ENCODE measurements at regions not wholly inside any gene's neighbourhood (a gene's known extent, or its start where the extent isn't known, plus 50 kb on each side); places are given as distances from the start of the nearest gene placed in this dataset.

DNA sequence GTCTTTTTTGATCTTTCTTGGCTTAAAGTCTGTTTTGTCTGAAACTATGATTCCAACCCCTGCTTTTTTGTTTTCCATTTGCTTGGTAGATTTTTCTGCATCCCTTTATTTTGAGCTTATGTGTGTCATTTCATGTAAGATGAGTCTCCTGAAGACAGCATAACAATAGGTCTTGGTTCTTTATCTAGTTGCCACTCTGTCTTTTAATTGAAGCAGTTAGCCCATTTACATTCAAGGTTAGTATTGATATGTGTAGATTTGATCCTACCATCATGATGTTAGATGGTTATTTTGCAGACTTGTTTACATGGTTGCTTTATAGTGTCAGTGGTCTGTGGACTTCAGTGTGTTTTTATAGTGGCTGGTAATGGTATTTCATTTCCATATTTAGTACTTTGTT, 1678.9 kb downstream of the PCDH9 start:
- DNase-seq (ENCODE audit: low spot score): no peak
- no peak for TF ChIP-seq KMT2A (CRISPR knock-in tag; IDR thresholded peaks at IDR 0.05)
- no peak for TF ChIP-seq XBP1 (CRISPR knock-in tag; IDR thresholded peaks at IDR 0.05)
- TF ChIP-seq ZNF17 (CRISPR knock-in tag; IDR thresholded peaks at IDR 0.05): no peak
- TF ChIP-seq TFE3 (CRISPR knock-in tag; IDR thresholded peaks at IDR 0.05): no peak
- no peak for TF ChIP-seq RBM22 (optimal IDR thresholded peaks at IDR 0.05; ENCODE audit: low read length)
- TF ChIP-seq ESRRA (CRISPR knock-in tag; IDR thresholded peaks at IDR 0.05; ENCODE audit: low read depth): no peak
- TF ChIP-seq ZNF24 (IDR thresholded peaks at IDR 0.05): no peak
- TF ChIP-seq, protein P1, sequence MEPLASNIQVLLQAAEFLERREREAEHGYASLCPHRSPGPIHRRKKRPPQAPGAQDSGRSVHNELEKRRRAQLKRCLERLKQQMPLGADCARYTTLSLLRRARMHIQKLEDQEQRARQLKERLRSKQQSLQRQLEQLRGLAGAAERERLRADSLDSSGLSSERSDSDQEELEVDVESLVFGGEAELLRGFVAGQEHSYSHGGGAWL (CRISPR knock-in tag; IDR thresholded peaks at IDR 0.05): no peak
- TF ChIP-seq RARG (CRISPR knock-in tag; IDR thresholded peaks at IDR 0.05; ENCODE audit: low read depth): no peak
- no peak for TF ChIP-seq JARID2 (CRISPR knock-in tag; IDR thresholded peaks at IDR 0.05; ENCODE audit: insufficient replicate concordance)
- no peak for TF ChIP-seq KDM5A (IDR thresholded peaks at IDR 0.05; ENCODE audit: borderline replicate concordance, low read length)
- TF ChIP-seq NCOA1 (CRISPR knock-in tag; IDR thresholded peaks at IDR 0.05): no peak
- TF ChIP-seq JUN (CRISPR knock-in tag; IDR thresholded peaks at IDR 0.05): no peak
- TF ChIP-seq DBP (CRISPR knock-in tag; IDR thresholded peaks at IDR 0.05; ENCODE audit: not compliant biosample characterization): no peak
- H3K4me3 ChIP-seq (replicated peaks in 1 of 3; ENCODE audit: insufficient read depth in 1 of 3, low read depth in 2 of 3, low read length in 3 of 3): no peak overlapping the region
- no peak overlapping the region for H3K4me2 ChIP-seq (ENCODE audit: low read depth, low read length)
- in situ Hi-C loops (cut with HindIII; ENCODE audit: extremely low pct_ligation_motif_present, low pct_unique_long_range_greater_than_20kb): no loop called here
- CTCF ChIA-PET (ENCODE audit: low intra/inter-chr PET ratio, low total read pairs): no interaction called here
- H3K79me2 ChIP-seq (ENCODE audit: insufficient read depth, low read length): no peaks in the 10 kb centered on the region
- intact Hi-C loops (cut with micrococcal nuclease; ENCODE audit: unreplicated experiment): no loop called here
- POLR2A ChIA-PET: no interaction called here
- H2AFZ ChIP-seq (ENCODE audit: low read length): no peak overlapping the region
- H3K4me1 ChIP-seq (ENCODE audit: insufficient read depth, low read length): no peaks in the 10 kb centered on the region
- no peaks in the 10 kb centered on the region for H3K27me3 ChIP-seq (ENCODE audit: control insufficient read depth in 1 of 2, insufficient read depth in 2 of 2, low read length in 2 of 2)
- H3K36me3 ChIP-seq (replicated peaks in 1 of 2; ENCODE audit: control insufficient read depth in 1 of 2, insufficient read depth in 2 of 2, low read length in 2 of 2): no peaks in the 10 kb centered on the region
- H3K9me3 ChIP-seq (ENCODE audit: low read length): peaks cover 29% of the 10 kb centered on the region
- BruUV-seq (replicated peaks): no TSS peak
- H4K20me1 ChIP-seq (ENCODE audit: insufficient read depth, low read length): no peaks in the 10 kb centered on the region
- FAIRE-seq: no peak
- no peak overlapping the region for H3K27ac ChIP-seq (ENCODE audit: extremely low read length, insufficient read depth, low read length)
- H3K9ac ChIP-seq (ENCODE audit: insufficient read depth, low read depth, low read length): no peak overlapping the region
- no peak for ATAC-seq
